ENCODE measurements at regions not wholly inside any gene's neighbourhood (a gene's known extent, or its start where the extent isn't known, plus 50 kb on each side); places are given as distances from the start of the nearest gene placed in this dataset.

DNA sequence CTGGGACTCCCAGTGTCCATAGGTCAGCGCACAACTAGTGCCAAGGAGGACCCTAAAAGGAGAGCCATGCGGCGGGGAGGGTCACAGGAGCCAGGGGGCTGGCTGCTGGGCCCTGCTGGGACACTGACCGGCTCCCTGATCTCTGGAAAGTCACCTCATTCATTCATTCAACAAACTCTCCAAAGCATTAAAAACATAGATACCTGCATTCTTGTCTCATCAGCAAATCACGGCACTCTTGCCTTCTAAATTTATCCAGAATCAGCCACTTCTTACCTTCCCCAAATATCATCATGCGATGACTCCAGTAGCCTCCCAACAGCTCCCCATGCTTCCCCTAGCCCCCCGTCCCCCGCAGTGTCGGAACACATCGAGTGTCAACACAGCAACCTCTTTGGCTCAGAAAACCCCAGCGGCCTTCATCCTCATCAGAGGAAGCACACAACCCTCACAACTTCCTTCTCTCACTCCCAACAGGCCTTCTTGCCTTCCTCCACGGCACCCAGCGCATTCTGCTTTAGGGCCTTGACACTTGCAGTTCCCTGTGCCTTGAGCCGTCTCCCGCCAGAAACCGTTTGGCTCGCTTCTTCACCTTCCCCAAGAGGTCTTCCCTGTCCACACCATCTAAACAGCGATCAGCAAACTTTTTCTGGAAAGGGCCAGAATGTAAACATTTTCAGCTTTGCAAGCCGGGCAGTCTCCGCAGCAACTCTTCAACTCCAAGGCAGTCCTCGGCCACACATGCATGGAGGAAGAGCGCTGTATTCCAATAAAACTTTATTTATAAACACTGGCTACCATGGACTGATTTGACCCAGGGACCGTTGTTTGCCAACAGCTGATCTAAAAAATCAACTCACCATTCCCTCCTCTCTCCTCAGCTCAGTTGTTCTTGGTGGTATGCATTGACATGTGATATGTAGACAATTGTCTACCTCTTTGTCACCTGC lies 119.5 kb upstream of the TNRC6C start:
- Histone ChIP-seq H3K27me3 (no peaks in the 10 kb centered on the region), H3K9me3 (no peaks in the 10 kb centered on the region), H3K4me3 (no peak overlapping the region), H3K4me1 (ENCODE audit: insufficient read depth) (no peaks in the 10 kb centered on the region), H3K27ac (no peak overlapping the region), H3K36me3 (no peaks in the 10 kb centered on the region)
- intact Hi-C loops (cut with DNase I), result no loop called here
- 91 to 96% (median 94%) methylated on average over 23 of the region's 23 CpGs for WGBS, 3 donors
- TF ChIP-seq POLR2A (IDR thresholded peaks at IDR 0.05) (no peak), EP300 (IDR thresholded peaks at IDR 0.05) (no peak)
- TF ChIP-seq, protein P1, sequence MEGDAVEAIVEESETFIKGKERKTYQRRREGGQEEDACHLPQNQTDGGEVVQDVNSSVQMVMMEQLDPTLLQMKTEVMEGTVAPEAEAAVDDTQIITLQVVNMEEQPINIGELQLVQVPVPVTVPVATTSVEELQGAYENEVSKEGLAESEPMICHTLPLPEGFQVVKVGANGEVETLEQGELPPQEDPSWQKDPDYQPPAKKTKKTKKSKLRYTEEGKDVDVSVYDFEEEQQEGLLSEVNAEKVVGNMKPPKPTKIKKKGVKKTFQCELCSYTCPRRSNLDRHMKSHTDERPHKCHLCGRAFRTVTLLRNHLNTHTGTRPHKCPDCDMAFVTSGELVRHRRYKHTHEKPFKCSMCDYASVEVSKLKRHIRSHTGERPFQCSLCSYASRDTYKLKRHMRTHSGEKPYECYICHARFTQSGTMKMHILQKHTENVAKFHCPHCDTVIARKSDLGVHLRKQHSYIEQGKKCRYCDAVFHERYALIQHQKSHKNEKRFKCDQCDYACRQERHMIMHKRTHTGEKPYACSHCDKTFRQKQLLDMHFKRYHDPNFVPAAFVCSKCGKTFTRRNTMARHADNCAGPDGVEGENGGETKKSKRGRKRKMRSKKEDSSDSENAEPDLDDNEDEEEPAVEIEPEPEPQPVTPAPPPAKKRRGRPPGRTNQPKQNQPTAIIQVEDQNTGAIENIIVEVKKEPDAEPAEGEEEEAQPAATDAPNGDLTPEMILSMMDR (IDR thresholded peaks at IDR 0.05), result no peak
- DNase-seq, result peak in 1 of 5 donors; percentile 3

DNA sequence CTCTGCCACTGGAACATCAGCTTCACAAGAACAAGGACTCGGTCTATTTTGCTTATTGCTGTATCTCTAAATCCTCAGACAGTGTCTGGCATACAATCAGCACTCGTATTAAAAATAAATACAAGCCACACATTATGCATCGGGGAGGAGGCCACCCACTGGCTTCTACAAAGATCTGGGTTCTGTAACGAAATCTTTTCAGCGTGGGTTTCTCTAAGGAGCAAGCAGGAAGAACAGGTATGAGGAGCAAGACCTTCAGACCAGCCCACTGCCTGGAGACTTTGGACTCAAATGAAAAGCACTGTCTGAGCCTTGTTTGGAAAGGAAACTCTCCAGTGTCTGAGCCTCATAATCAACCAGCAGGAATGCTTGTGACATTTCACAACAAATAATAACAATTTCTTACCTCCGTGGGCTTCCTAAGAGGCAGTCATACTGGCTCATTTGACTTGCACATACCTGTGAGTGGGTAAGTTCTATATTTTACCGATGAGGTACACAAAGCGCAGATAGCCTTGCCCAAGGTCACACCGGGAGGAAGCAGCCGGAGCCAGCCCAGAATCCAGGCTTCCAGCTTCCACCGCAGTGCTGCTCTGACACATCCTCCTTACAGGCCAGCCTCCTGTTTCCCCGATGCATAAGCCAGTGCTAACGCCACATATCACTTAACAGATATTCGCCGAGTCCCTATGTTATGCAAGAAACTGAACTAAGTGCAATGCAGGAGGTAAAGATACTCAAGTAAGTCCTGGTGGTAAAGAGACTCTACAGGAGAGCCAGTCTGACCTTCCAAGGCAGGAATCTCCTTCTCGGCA lies 118.6 kb upstream of the TNRC6C start:
- TF ChIP-seq, protein P1 (IDR thresholded peaks at IDR 0.05), result no peak
- TF ChIP-seq POLR2A (IDR thresholded peaks at IDR 0.05), result no peak
- TF ChIP-seq EP300 (IDR thresholded peaks at IDR 0.05), result no peak
- H3K9me3 ChIP-seq, result no peaks in the 10 kb centered on the region
- no peaks in the 10 kb centered on the region for H3K36me3 ChIP-seq
- peak in 1 of 5 donors; percentile 32 for DNase-seq
- intact Hi-C loops (cut with DNase I), result no loop called here
- H3K4me1 ChIP-seq (ENCODE audit: insufficient read depth), result no peaks in the 10 kb centered on the region
- no peak overlapping the region for H3K27ac ChIP-seq
- no peaks in the 10 kb centered on the region for H3K27me3 ChIP-seq
- WGBS, 3 donors, result 19 to 32% (median 26%) methylated on average over 16 of the region's 16 CpGs
- H3K4me3 ChIP-seq, result no peak overlapping the region

DNA sequence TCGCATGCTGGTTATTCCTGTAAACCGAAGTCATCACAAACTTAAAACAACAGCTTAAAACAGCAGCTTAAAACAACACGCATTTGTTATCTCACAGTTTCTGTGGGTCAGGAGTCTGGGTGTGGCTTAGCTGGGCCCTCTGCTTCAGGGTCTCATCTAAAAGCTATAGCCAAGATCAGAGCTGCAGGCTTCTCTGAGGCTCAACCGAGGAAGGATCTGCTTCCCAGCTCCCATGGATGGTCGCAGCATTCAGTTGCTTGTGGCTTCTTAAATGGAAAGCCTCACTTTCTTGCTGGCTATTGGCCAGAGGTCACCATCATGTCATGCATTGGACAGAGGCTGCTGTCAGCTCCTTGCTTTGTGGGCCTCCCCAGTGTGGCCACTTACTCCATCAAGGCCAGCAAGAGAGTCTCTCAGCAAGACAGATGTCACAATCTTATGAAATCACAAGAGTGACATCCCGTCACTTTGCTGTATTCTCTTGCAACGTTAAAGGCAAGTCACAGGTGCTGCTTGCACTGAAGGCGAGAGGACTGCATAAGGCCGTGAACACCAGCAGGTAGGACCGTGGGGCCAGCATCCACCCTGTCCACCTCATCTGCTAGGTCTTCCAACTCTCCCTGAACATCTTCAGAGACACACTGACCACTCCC lies 117.9 kb upstream of the TNRC6C start:
- H3K4me3 ChIP-seq, result no peak overlapping the region
- H3K9me3 ChIP-seq, result no peaks in the 10 kb centered on the region
- H3K27ac ChIP-seq, result no peak overlapping the region
- no peaks in the 10 kb centered on the region for H3K4me1 ChIP-seq (ENCODE audit: insufficient read depth)
- H3K36me3 ChIP-seq, result no peaks in the 10 kb centered on the region
- peak in 1 of 5 donors; percentile 6 for DNase-seq
- no peak for TF ChIP-seq POLR2A (IDR thresholded peaks at IDR 0.05)
- no peak for TF ChIP-seq EP300 (IDR thresholded peaks at IDR 0.05)
- TF ChIP-seq, protein P1 (IDR thresholded peaks at IDR 0.05), result no peak
- H3K27me3 ChIP-seq, result no peaks in the 10 kb centered on the region
- intact Hi-C loops (cut with DNase I), result no loop called here
- WGBS, 3 donors, result 72 to 80% (median 72%) methylated on average over 10 of the region's 10 CpGs
